GM23338 (cell line): ENCODE measurements at regions not wholly inside any gene's neighbourhood (a gene's known extent, or its start where the extent isn't known, plus 50 kb on each side); places are given as distances from the start of the nearest gene placed in this dataset.

Source experiments
- ATAC-seq: fragments of 200-7000 bp; cut with Tn5 transposase; 3 replicates; pipeline ENCODE4 v1.9.1; 2020
- DNase-seq: peaks from one replicate; pipeline ENCODE4 v3.0.0-alpha.2; 2015; ENCODE audit warnings: low spot score
- H2AFZ ChIP-seq: fragments of 200-600 bp; sonication (generic); 2 replicates; pipeline ENCODE4 v1.8.0; 2016; ENCODE audit warnings: antibody characterized with exemption, mild to moderate bottlenecking, moderate library complexity
- H3F3A ChIP-seq: fragments of 200-600 bp; sonication (generic); replicated peaks from 2 replicates; pipeline ENCODE4 v1.8.0; 2017; ENCODE audit warnings: antibody characterized with exemption, mixed run types, low read depth
- H3K27ac ChIP-seq: fragments of 200-600 bp; sonication (generic); 2 replicates; pipeline ENCODE4 v1.6.1; 2016; ENCODE audit warnings: low read depth
- H3K27me3 ChIP-seq: fragments of 200-600 bp; sonication (generic); 2 replicates; pipeline ENCODE4 v1.8.0; 2016; ENCODE audit warnings: mild to moderate bottlenecking, mixed run types, moderate library complexity; ENCODE audit not compliant: insufficient read depth
- H3K36me3 ChIP-seq: fragments of 200-600 bp; sonication (generic); 2 replicates; pipeline ENCODE4 v1.8.0; 2016; ENCODE audit warnings: mild to moderate bottlenecking; ENCODE audit not compliant: insufficient read depth
- H3K4me1 ChIP-seq: fragments of 200-600 bp; sonication (generic); 2 replicates; pipeline ENCODE4 v1.8.0; 2016; ENCODE audit warnings: mild to moderate bottlenecking, moderate library complexity; ENCODE audit not compliant: insufficient read depth
- H3K4me2 ChIP-seq: fragments of 200-600 bp; sonication (generic); 2 replicates; pipeline ENCODE4 v1.7.1; 2017; ENCODE audit warnings: mixed run types
- H3K4me3 ChIP-seq: fragments of 200-600 bp; sonication (generic); 2 replicates; pipeline ENCODE4 v1.6.1; 2016; ENCODE audit warnings: mixed run types
- H3K79me2 ChIP-seq: fragments of 200-600 bp; sonication (generic); replicated peaks from 2 replicates; pipeline ENCODE4 v1.8.0; 2017; ENCODE audit warnings: mild to moderate bottlenecking; ENCODE audit not compliant: insufficient read depth
- H3K9me2 ChIP-seq: fragments of 200-600 bp; sonication (generic); 2 replicates; pipeline ENCODE4 v1.8.0; 2017; ENCODE audit not compliant: insufficient read depth
- H4K20me1 ChIP-seq: fragments of 200-600 bp; sonication (generic); replicated peaks from 2 replicates; pipeline ENCODE4 v1.8.0; 2017; ENCODE audit warnings: mild to moderate bottlenecking; ENCODE audit not compliant: insufficient read depth
- H3K27ac Mint-ChIP-seq: 2 replicates; pipeline ENCODE4 v1.8.0; 2020; ENCODE audit warnings: inconsistent platforms, mild to moderate bottlenecking, moderate library complexity, mixed read lengths
- H3K27me3 Mint-ChIP-seq: 3 replicates; pipeline ENCODE4 v1.8.0; 2022; ENCODE audit warnings: low read depth, mild to moderate bottlenecking, moderate library complexity, mixed read lengths, inconsistent platforms; ENCODE audit not compliant: insufficient read depth, poor library complexity
- H3K36me3 Mint-ChIP-seq: 3 replicates; pipeline ENCODE4 v1.8.0; 2021; ENCODE audit warnings: low read depth, mild to moderate bottlenecking, inconsistent platforms, moderate library complexity, mixed read lengths
- H3K4me1 Mint-ChIP-seq: 3 replicates; pipeline ENCODE4 v1.8.0; 2020; ENCODE audit warnings: mild to moderate bottlenecking, inconsistent platforms, mixed read lengths
- H3K4me3 Mint-ChIP-seq: 3 replicates; pipeline ENCODE4 v1.8.0; 2021; ENCODE audit warnings: moderate library complexity, mild to moderate bottlenecking, inconsistent platforms, mixed read lengths
- H3K9me3 Mint-ChIP-seq: 3 replicates; pipeline ENCODE4 v1.8.0; 2020; ENCODE audit warnings: moderate library complexity, mild to moderate bottlenecking, inconsistent platforms, mixed read lengths
- EZH2 ChIP-seq: fragments of 200-600 bp; sonication (generic); IDR thresholded peaks from one replicate; pipeline ENCODE4 v1.8.0; 2017; ENCODE audit warnings: antibody characterized with exemption, mild to moderate bottlenecking, low read depth; ENCODE audit not compliant: unreplicated experiment
- EZH2phosphoT487 ChIP-seq: fragments of 200-600 bp; sonication (generic); IDR thresholded peaks from one replicate; pipeline ENCODE4 v1.8.1; 2018; ENCODE audit warnings: antibody characterized with exemption; ENCODE audit not compliant: unreplicated experiment
- JUNB ChIP-seq: IDR thresholded peaks from one replicate; pipeline ENCODE4 v1.6.1; 2016; ENCODE audit warnings: antibody characterized with exemption; ENCODE audit not compliant: unreplicated experiment
- NANOG ChIP-seq: IDR thresholded peaks from 2 replicates; pipeline ENCODE4 v1.6.1; 2016; ENCODE audit warnings: antibody characterized with exemption, borderline replicate concordance
- POLR2AphosphoS5 ChIP-seq: IDR thresholded peaks from 2 replicates; pipeline ENCODE4 v1.6.1; 2016; ENCODE audit warnings: antibody characterized with exemption, low read depth
- STAT1 ChIP-seq: IDR thresholded peaks from one replicate; pipeline ENCODE4 v1.6.1; 2016; ENCODE audit warnings: antibody characterized with exemption; ENCODE audit not compliant: unreplicated experiment
- ZNF114 ChIP-seq: fragments of 250-450 bp; sonication (Bioruptor Pico); IDR thresholded peaks from 2 replicates; pipeline ENCODE4 v1.5.0; 2020; ENCODE audit warnings: mild to moderate bottlenecking, moderate library complexity
- ZNF331 ChIP-seq: fragments of 250-450 bp; sonication (Bioruptor Pico); IDR thresholded peaks from 2 replicates; pipeline ENCODE4 v1.5.0; 2020; ENCODE audit warnings: low read depth, mild to moderate bottlenecking, moderate library complexity
- TF ChIP-seq, protein P1 (sequence below): IDR thresholded peaks from 2 replicates; pipeline ENCODE4 v1.6.1; 2016; ENCODE audit warnings: antibody characterized with exemption
- TF ChIP-seq, protein P2 (sequence below): IDR thresholded peaks from one replicate; pipeline ENCODE4 v1.6.1; 2018; ENCODE audit warnings: antibody characterized with exemption; ENCODE audit not compliant: unreplicated experiment
- TF ChIP-seq, protein P3 (sequence below): fragments of 250-450 bp; sonication (Bioruptor Pico); IDR thresholded peaks from 2 replicates; pipeline ENCODE4 v1.5.0; 2020; ENCODE audit warnings: mild to moderate bottlenecking, moderate library complexity
- TF ChIP-seq, protein P4 (sequence below), 2 experiments: fragments of 200-600 bp in 1 of 2; sonication (generic) in 1 of 2; conservative IDR thresholded peaks; 2 replicates each; pipeline versions ENCODE4 v1.5.1 to v1.6.1; 2016 to 2017; ENCODE audit warnings: antibody characterized with exemption in 2 of 2, low read depth in 2 of 2, mild to moderate bottlenecking in 2 of 2, moderate library complexity in 1 of 2

DNA sequence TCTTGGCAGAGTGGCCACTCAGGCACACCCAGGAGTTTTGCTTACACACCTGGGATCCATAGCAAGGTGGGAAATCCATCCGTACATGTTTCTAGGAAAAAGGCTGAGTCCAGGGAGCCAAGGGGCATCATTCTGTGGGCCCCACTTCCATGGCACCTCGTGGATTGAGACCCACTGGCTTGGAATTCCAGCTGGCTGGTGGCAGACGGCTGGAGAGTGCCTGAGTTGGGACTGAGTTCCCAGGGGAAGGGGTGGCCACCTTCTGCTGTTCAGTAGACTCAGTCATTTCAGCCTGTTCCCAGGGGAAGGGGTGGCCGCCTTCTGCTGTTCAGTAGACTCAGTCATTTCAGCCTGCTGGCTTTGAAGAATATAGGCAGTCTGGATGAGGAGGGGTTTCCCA lies 366.0 kb upstream of the GRIA3 start (continued):
- TF ChIP-seq POLR2AphosphoS5: no peak
- TF ChIP-seq, protein P1, sequence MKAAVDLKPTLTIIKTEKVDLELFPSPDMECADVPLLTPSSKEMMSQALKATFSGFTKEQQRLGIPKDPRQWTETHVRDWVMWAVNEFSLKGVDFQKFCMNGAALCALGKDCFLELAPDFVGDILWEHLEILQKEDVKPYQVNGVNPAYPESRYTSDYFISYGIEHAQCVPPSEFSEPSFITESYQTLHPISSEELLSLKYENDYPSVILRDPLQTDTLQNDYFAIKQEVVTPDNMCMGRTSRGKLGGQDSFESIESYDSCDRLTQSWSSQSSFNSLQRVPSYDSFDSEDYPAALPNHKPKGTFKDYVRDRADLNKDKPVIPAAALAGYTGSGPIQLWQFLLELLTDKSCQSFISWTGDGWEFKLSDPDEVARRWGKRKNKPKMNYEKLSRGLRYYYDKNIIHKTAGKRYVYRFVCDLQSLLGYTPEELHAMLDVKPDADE: no peak
- TF ChIP-seq, protein P2, sequence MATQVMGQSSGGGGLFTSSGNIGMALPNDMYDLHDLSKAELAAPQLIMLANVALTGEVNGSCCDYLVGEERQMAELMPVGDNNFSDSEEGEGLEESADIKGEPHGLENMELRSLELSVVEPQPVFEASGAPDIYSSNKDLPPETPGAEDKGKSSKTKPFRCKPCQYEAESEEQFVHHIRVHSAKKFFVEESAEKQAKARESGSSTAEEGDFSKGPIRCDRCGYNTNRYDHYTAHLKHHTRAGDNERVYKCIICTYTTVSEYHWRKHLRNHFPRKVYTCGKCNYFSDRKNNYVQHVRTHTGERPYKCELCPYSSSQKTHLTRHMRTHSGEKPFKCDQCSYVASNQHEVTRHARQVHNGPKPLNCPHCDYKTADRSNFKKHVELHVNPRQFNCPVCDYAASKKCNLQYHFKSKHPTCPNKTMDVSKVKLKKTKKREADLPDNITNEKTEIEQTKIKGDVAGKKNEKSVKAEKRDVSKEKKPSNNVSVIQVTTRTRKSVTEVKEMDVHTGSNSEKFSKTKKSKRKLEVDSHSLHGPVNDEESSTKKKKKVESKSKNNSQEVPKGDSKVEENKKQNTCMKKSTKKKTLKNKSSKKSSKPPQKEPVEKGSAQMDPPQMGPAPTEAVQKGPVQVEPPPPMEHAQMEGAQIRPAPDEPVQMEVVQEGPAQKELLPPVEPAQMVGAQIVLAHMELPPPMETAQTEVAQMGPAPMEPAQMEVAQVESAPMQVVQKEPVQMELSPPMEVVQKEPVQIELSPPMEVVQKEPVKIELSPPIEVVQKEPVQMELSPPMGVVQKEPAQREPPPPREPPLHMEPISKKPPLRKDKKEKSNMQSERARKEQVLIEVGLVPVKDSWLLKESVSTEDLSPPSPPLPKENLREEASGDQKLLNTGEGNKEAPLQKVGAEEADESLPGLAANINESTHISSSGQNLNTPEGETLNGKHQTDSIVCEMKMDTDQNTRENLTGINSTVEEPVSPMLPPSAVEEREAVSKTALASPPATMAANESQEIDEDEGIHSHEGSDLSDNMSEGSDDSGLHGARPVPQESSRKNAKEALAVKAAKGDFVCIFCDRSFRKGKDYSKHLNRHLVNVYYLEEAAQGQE: no peak
- TF ChIP-seq EZH2: no peak

DNA sequence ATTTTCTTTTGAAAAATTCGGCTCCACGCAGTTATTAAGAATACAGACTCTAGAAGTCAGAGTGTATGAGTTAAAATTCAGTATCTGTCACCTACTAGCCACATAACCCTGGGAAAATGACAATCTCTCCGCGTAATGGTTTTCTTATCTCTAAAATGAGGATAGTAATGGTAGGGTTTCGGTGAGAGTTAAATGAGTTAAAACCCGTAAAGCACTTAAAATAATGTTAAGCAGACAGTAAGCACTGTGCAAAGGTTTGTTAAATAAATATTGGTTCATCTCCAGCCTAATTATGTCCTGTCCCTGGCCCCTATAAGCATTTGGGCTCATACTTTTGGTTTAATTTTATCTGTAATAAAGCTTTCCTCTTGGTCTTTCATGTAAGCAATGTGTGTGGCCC lies 350.8 kb upstream of the GRIA3 start:
- Histone ChIP-seq H3K4me3 (no peak overlapping the region), H3K27ac (no peak overlapping the region), H3K36me3 (no peaks in the 10 kb centered on the region), H3K27me3 (no peaks in the 10 kb centered on the region), H3K4me2 (no peak overlapping the region), H3K9me2 (no peaks in the 10 kb centered on the region), H4K20me1 (no peaks in the 10 kb centered on the region), H3F3A (no peaks in the 10 kb centered on the region), H2AFZ (no peak overlapping the region), H3K4me1 (no peaks in the 10 kb centered on the region), H3K79me2 (no peaks in the 10 kb centered on the region)
- Mint-ChIP-seq H3K36me3 (no peaks in the 10 kb centered on the region), H3K4me3 (no peak overlapping the region), H3K27me3 (no peaks in the 10 kb centered on the region), H3K9me3 (no peaks in the 10 kb centered on the region; the same call in 2 of the 3 replicates), H3K4me1 (peaks cover 5% of the 10 kb centered on the region; the same call in 2 of the 3 replicates), H3K27ac (no peak overlapping the region)
- DNase-seq: no peak
- no peak for ATAC-seq
- TF ChIP-seq NANOG (no peak), EZH2 (no peak), JUNB (no peak), POLR2AphosphoS5 (no peak), ZNF114 (no peak), STAT1 (no peak), EZH2phosphoT487 (no peak), ZNF331 (CRISPR knock-in tag) (no peak)
- TF ChIP-seq, protein P3, sequence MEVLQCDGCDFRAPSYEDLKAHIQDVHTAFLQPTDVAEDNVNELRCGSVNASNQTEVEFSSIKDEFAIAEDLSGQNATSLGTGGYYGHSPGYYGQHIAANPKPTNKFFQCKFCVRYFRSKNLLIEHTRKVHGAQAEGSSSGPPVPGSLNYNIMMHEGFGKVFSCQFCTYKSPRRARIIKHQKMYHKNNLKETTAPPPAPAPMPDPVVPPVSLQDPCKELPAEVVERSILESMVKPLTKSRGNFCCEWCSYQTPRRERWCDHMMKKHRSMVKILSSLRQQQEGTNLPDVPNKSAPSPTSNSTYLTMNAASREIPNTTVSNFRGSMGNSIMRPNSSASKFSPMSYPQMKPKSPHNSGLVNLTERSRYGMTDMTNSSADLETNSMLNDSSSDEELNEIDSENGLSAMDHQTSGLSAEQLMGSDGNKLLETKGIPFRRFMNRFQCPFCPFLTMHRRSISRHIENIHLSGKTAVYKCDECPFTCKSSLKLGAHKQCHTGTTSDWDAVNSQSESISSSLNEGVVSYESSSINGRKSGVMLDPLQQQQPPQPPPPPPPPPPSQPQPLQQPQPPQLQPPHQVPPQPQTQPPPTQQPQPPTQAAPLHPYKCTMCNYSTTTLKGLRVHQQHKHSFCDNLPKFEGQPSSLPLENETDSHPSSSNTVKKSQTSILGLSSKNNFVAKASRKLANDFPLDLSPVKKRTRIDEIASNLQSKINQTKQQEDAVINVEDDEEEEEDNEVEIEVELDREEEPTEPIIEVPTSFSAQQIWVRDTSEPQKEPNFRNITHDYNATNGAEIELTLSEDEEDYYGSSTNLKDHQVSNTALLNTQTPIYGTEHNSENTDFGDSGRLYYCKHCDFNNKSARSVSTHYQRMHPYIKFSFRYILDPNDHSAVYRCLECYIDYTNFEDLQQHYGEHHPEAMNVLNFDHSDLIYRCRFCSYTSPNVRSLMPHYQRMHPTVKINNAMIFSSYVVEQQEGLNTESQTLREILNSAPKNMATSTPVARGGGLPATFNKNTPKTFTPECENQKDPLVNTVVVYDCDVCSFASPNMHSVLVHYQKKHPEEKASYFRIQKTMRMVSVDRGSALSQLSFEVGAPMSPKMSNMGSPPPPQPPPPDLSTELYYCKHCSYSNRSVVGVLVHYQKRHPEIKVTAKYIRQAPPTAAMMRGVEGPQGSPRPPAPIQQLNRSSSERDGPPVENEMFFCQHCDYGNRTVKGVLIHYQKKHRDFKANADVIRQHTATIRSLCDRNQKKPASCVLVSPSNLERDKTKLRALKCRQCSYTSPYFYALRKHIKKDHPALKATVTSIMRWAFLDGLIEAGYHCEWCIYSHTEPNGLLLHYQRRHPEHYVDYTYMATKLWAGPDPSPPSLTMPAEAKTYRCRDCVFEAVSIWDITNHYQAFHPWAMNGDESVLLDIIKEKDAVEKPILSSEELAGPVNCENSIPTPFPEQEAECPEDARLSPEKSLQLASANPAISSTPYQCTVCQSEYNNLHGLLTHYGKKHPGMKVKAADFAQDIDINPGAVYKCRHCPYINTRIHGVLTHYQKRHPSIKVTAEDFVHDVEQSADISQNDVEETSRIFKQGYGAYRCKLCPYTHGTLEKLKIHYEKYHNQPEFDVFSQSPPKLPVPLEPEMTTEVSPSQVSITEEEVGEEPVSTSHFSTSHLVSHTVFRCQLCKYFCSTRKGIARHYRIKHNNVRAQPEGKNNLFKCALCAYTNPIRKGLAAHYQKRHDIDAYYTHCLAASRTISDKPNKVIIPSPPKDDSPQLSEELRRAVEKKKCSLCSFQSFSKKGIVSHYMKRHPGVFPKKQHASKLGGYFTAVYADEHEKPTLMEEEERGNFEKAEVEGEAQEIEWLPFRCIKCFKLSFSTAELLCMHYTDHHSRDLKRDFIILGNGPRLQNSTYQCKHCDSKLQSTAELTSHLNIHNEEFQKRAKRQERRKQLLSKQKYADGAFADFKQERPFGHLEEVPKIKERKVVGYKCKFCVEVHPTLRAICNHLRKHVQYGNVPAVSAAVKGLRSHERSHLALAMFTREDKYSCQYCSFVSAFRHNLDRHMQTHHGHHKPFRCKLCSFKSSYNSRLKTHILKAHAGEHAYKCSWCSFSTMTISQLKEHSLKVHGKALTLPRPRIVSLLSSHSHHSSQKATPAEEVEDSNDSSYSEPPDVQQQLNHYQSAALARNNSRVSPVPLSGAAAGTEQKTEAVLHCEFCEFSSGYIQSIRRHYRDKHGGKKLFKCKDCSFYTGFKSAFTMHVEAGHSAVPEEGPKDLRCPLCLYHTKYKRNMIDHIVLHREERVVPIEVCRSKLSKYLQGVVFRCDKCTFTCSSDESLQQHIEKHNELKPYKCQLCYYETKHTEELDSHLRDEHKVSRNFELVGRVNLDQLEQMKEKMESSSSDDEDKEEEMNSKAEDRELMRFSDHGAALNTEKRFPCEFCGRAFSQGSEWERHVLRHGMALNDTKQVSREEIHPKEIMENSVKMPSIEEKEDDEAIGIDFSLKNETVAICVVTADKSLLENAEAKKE (CRISPR knock-in tag): no peak
- TF ChIP-seq, protein P1: no peak
- TF ChIP-seq, protein P4, sequence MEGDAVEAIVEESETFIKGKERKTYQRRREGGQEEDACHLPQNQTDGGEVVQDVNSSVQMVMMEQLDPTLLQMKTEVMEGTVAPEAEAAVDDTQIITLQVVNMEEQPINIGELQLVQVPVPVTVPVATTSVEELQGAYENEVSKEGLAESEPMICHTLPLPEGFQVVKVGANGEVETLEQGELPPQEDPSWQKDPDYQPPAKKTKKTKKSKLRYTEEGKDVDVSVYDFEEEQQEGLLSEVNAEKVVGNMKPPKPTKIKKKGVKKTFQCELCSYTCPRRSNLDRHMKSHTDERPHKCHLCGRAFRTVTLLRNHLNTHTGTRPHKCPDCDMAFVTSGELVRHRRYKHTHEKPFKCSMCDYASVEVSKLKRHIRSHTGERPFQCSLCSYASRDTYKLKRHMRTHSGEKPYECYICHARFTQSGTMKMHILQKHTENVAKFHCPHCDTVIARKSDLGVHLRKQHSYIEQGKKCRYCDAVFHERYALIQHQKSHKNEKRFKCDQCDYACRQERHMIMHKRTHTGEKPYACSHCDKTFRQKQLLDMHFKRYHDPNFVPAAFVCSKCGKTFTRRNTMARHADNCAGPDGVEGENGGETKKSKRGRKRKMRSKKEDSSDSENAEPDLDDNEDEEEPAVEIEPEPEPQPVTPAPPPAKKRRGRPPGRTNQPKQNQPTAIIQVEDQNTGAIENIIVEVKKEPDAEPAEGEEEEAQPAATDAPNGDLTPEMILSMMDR (conservative IDR thresholded peaks at IDR 0.05; ENCODE audit: low read depth in 2 of 2): no peak
